A549 (cell line): ENCODE measurements at regions not wholly inside any gene's neighbourhood (a gene's known extent, or its start where the extent isn't known, plus 50 kb on each side); places are given as distances from the start of the nearest gene placed in this dataset.

Experiments used
- ATAC-seq, 2 experiments: fragments of 200-7000 bp in 1 of 2; fragments of >200 bp in 1 of 2; cut with Nextera tagmentation in 1 of 2; cut with Tn5 transposase in 1 of 2; 3 replicates each; pipeline versions ENCODE4 v1.8.0 to v1.9.1; 2018 to 2020; ENCODE audit warnings: mild to moderate bottlenecking in 1 of 2, moderate library complexity in 1 of 2
- CTCF ChIA-PET: fragments of 300-600 bp; sonication (Branson Sonifier 250); formaldehyde crosslinking; extraction: SDS; loops from one replicate; lab custom pipeline; 2021; ENCODE audit warnings: antibody characterized with exemption, inconsistent platforms; lab: Yijun Ruan, JAX
- POLR2A ChIA-PET: fragments of 350-600 bp; formaldehyde crosslinking; extraction: SDS; loops from one replicate; lab custom pipeline; 2021; ENCODE audit warnings: antibody characterized with exemption, inconsistent platforms; lab: Yijun Ruan, JAX
- DNase-seq, 2 experiments: peaks; one replicate each; pipeline versions ENCODE4 v3.0.0 to v3.0.0-alpha.2; 2011 to 2016; ENCODE audit warnings: low read depth in 1 of 2, low spot score in 1 of 2
- FAIRE-seq: peaks from 2 replicates; lab custom pipeline; 2011; peaks lifted over from hg19 to GRCh38; lab: Jason Lieb, UNC
- H3K27ac ChIP-seq, 2 experiments: fragments of >200 bp; sonication (Bioruptor Twin); formaldehyde crosslinking; 3 replicates each; pipeline ENCODE4 v1.5.1; 2016 to 2017
- H3K4me1 ChIP-seq: fragments of >200 bp; sonication (Bioruptor Twin); formaldehyde crosslinking; 3 replicates; pipeline ENCODE4 v1.6.1; 2016
- H3K4me2 ChIP-seq: fragments of >200 bp; sonication (Bioruptor Twin); formaldehyde crosslinking; 3 replicates; pipeline ENCODE4 v1.6.1; 2016
- H3K4me3 ChIP-seq: fragments of >200 bp; sonication (Bioruptor Twin); formaldehyde crosslinking; 3 replicates; pipeline ENCODE4 v1.5.1; 2016
- H3K9me3 ChIP-seq: fragments of >200 bp; sonication (Bioruptor Twin); formaldehyde crosslinking; 3 replicates; pipeline ENCODE4 v1.6.1; 2016
- ATOH8 ChIP-seq: fragments of 250-450 bp; sonication (Bioruptor Pico); IDR thresholded peaks from 2 replicates; pipeline ENCODE4 v1.5.0; 2020; ENCODE audit warnings: low read depth, mild to moderate bottlenecking, moderate library complexity
- E2F6 ChIP-seq: IDR thresholded peaks from 2 replicates; pipeline ENCODE4 v1.6.1; 2012; ENCODE audit warnings: low read depth, borderline replicate concordance
- EHF ChIP-seq: fragments of 250-450 bp; sonication (Bioruptor Pico); IDR thresholded peaks from 2 replicates; pipeline ENCODE4 v1.5.0; 2020; ENCODE audit warnings: mild to moderate bottlenecking
- EP300 ChIP-seq, 2 experiments: fragments of >200 bp; sonication (Bioruptor Twin); formaldehyde crosslinking; IDR thresholded peaks; 2 replicates in 1 of 2; 3 replicates in 1 of 2; pipeline ENCODE4 v1.6.1; 2016 to 2017
- ESRRA ChIP-seq: fragments of 150-350 bp; IDR thresholded peaks from 2 replicates; pipeline ENCODE4 v1.6.1; 2014; ENCODE audit warnings: mild to moderate bottlenecking, low read length, borderline replicate concordance
- FOSB ChIP-seq: fragments of 250-450 bp; sonication (Bioruptor Pico); IDR thresholded peaks from 2 replicates; pipeline ENCODE4 v1.5.0; 2020; ENCODE audit warnings: mild to moderate bottlenecking, moderate library complexity
- FOSL2 ChIP-seq, 2 experiments: fragments of 450-650 bp in 1 of 2; fragments of >200 bp in 1 of 2; sonication (Bioruptor Twin) in 1 of 2; formaldehyde crosslinking; IDR thresholded peaks; 2 replicates each; pipeline versions ENCODE4 v1.5.0 to v1.6.1; 2016 to 2020; ENCODE audit warnings: mild to moderate bottlenecking in 1 of 2, moderate library complexity in 1 of 2
- HES2 ChIP-seq: fragments of >200 bp; sonication (Bioruptor Twin); formaldehyde crosslinking; IDR thresholded peaks from 2 replicates; pipeline ENCODE4 v1.6.1; 2016
- JUNB ChIP-seq: fragments of >200 bp; sonication (Bioruptor Twin); formaldehyde crosslinking; IDR thresholded peaks from 2 replicates; pipeline ENCODE4 v1.6.1; 2016
- MAFK ChIP-seq: fragments of 450-650 bp; IDR thresholded peaks from 2 replicates; pipeline ENCODE4 v1.6.1; 2014; ENCODE audit not compliant: partially characterized antibody
- NFE2L2 ChIP-seq: fragments of 150-350 bp; conservative IDR thresholded peaks from 2 replicates; pipeline ENCODE4 v1.6.1; 2014; ENCODE audit warnings: low read length
- NR3C1 ChIP-seq: fragments of >200 bp; sonication (Bioruptor Twin); formaldehyde crosslinking; IDR thresholded peaks from 3 replicates; pipeline ENCODE4 v1.6.1; 2017
- PHF8 ChIP-seq: fragments of 200-600 bp; sonication (generic); IDR thresholded peaks from 2 replicates; pipeline ENCODE4 v1.6.1; 2016; ENCODE audit warnings: low read depth, mild to moderate bottlenecking, antibody characterized with exemption, moderate library complexity, borderline replicate concordance
- RAD21 ChIP-seq, 2 experiments: fragments of >200 bp in 1 of 2; sonication (Bioruptor Twin) in 1 of 2; formaldehyde crosslinking in 1 of 2; IDR thresholded peaks in 1 of 2; conservative IDR thresholded peaks in 1 of 2; 2 replicates in 1 of 2; 3 replicates in 1 of 2; pipeline ENCODE4 v1.6.1; 2012 to 2018; ENCODE audit warnings: inconsistent platforms in 1 of 2
- RCOR1 ChIP-seq: fragments of 150-350 bp; IDR thresholded peaks from 2 replicates; pipeline ENCODE4 v1.6.1; 2014; ENCODE audit warnings: antibody characterized with exemption, low read length, low read depth
- RNF2 ChIP-seq: fragments of 200-600 bp; sonication (generic); IDR thresholded peaks from 2 replicates; pipeline ENCODE4 v1.6.1; 2016; ENCODE audit warnings: low read depth, mild to moderate bottlenecking, antibody characterized with exemption, moderate library complexity, borderline replicate concordance
- SMC3 ChIP-seq: fragments of >200 bp; sonication (Bioruptor Twin); formaldehyde crosslinking; IDR thresholded peaks from 3 replicates; pipeline ENCODE4 v1.6.1; 2018; ENCODE audit warnings: inconsistent platforms
- SREBF2 ChIP-seq: fragments of 450-650 bp; IDR thresholded peaks from 2 replicates; pipeline ENCODE4 v1.6.1; 2014; ENCODE audit warnings: mild to moderate bottlenecking, moderate library complexity
- USF2 ChIP-seq: fragments of 450-650 bp; IDR thresholded peaks from 2 replicates; pipeline ENCODE4 v1.6.1; 2014; ENCODE audit warnings: antibody characterized with exemption
- ZC3H11A ChIP-seq: fragments of 450-650 bp; IDR thresholded peaks from 2 replicates; pipeline ENCODE4 v1.6.1; 2014; ENCODE audit warnings: antibody characterized with exemption, mild to moderate bottlenecking
- ZFP36 ChIP-seq: fragments of 450-650 bp; IDR thresholded peaks from 2 replicates; pipeline ENCODE4 v1.6.1; 2014; ENCODE audit warnings: borderline replicate concordance; ENCODE audit not compliant: partially characterized antibody
- ZNF302 ChIP-seq: fragments of 250-450 bp; sonication (Bioruptor Pico); IDR thresholded peaks from 2 replicates; pipeline ENCODE4 v1.9.0; 2021; ENCODE audit warnings: inconsistent platforms, mild to moderate bottlenecking, moderate library complexity
- WGBS: methylation state at CpG from one replicate; pipeline ENCODE4 v1.1.6; 2017; ENCODE audit errors: missing lambda C conversion rate; 5-methylcytosine and 5-hydroxymethylcytosine counted together

- 71% methylated on average over 1 of the region's 1 CpG for WGBS
- H3K27ac ChIP-seq: no peak overlapping the region
- FAIRE-seq: no peak
- TF ChIP-seq FOSL2 (IDR thresholded peaks at IDR 0.05) (no peak), FOSL2 (CRISPR knock-in tag; IDR thresholded peaks at IDR 0.05) (no peak), ATOH8 (CRISPR knock-in tag) (no peak), EHF (CRISPR knock-in tag) (no peak), RCOR1 (no peak), NFE2L2 (no peak), ZFP36 (no peak), ZC3H11A (no peak), ZNF302 (CRISPR knock-in tag) (no peak), USF2 (no peak), RAD21 (conservative IDR thresholded peaks at IDR 0.05 in 1 of 2, IDR thresholded peaks at IDR 0.05 in 1 of 2) (no peak), NR3C1 (no peak)
- TF ChIP-seq, all 56 proteins: peak for 0
- ATAC-seq: no peak
- DNase-seq: no peak
- Histone ChIP-seq H3K4me2 (no peak overlapping the region), H3K4me3 (no peak overlapping the region), H3K4me1 (no peaks in the 10 kb centered on the region), H3K9me3 (no peaks in the 10 kb centered on the region)
- CTCF ChIA-PET: no interaction called here
- POLR2A ChIA-PET: no interaction called here
Measured at GRCh38 chr7:83702446-83702845, 53.5 kb upstream of the SEMA3E start.

- no peak for FAIRE-seq
- H3K27ac ChIP-seq: no peak overlapping the region
- ATAC-seq: no peak
- TF ChIP-seq JUNB: no peak
- TF ChIP-seq SMC3: no peak
- TF ChIP-seq MAFK: no peak
- no peak for TF ChIP-seq FOSB (CRISPR knock-in tag)
- no peak for TF ChIP-seq EP300 (IDR thresholded peaks at IDR 0.05)
- no peak for TF ChIP-seq ESRRA
- no peak for TF ChIP-seq ATOH8 (CRISPR knock-in tag)
- TF ChIP-seq E2F6: no peak
- no peak for TF ChIP-seq RNF2
- TF ChIP-seq FOSL2 (IDR thresholded peaks at IDR 0.05): no peak
- TF ChIP-seq FOSL2 (CRISPR knock-in tag; IDR thresholded peaks at IDR 0.05): no peak
- TF ChIP-seq PHF8: no peak
- TF ChIP-seq USF2: no peak
- no peak for TF ChIP-seq HES2
- no peak for TF ChIP-seq NFE2L2
- TF ChIP-seq SREBF2: no peak
- TF ChIP-seq ZNF302 (CRISPR knock-in tag): no peak
- no peak overlapping the region for H3K4me2 ChIP-seq
- H3K4me1 ChIP-seq: no peaks in the 10 kb centered on the region
- ChIA-PET POLR2A (no interaction called here), CTCF (no interaction called here)
- no peak for DNase-seq
- H3K9me3 ChIP-seq: no peaks in the 10 kb centered on the region
- no peak overlapping the region for H3K4me3 ChIP-seq
Measured at GRCh38 chr7:83701736-83702135, 52.8 kb upstream of the SEMA3E start.
